ENCODE measurements at regions not wholly inside any gene's neighbourhood (a gene's known extent, or its start where the extent isn't known, plus 50 kb on each side); places are given as distances from the start of the nearest gene placed in this dataset.

DNA sequence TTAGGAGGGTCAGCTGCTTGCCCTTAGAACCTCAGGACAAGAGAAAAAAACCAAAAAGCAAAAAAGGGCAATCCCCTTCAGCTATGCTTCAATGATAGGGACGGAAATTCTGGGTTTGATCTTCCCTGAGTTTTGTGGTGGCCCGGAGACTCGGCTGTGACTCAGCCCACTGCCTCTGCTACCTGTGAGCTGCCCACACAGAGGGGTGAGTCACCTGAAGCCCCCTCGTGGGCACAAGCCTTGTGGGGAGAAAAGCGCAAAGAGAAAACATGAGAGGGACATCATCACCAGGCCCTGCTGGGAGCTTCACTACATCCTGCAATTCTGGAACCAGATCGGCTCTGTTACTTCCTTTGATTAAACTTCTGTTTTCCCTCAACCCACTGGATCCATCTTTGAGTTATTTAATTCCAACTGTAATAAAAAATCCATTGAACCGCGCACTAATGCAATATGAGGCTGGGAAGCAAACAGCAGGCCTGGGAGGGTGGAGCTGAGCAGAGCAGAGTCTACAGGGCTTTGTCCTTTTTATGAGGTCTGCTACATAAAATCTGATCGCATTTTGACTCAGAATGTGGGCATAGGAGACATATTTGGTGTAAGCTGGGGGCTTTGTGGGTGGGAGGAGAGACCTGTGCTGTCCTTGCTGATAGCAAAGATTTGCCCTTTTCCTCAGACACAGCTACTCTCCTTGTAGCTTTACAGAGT lies 58.7 kb upstream of the STUM start:
- H3K79me2 ChIP-seq (ENCODE audit: control insufficient read depth, insufficient read depth, low read length, unreplicated experiment): no peaks in the 10 kb centered on the region
- H3K27ac ChIP-seq (ENCODE audit: low read depth, low read length): no peak overlapping the region
- no peak overlapping the region for H3K4me3 ChIP-seq (ENCODE audit: low read depth, low read length)
- H2AFZ ChIP-seq (ENCODE audit: low read length, unreplicated experiment): no peak overlapping the region
- H3K4me1 ChIP-seq (ENCODE audit: control insufficient read depth, insufficient read depth, low read length, unreplicated experiment): no peaks in the 10 kb centered on the region
- no peaks in the 10 kb centered on the region for H3K36me3 ChIP-seq (ENCODE audit: insufficient read depth, low read length)
- peaks cover 80% of the 10 kb centered on the region for H3K27me3 ChIP-seq (ENCODE audit: insufficient read depth, low read length)

DNA sequence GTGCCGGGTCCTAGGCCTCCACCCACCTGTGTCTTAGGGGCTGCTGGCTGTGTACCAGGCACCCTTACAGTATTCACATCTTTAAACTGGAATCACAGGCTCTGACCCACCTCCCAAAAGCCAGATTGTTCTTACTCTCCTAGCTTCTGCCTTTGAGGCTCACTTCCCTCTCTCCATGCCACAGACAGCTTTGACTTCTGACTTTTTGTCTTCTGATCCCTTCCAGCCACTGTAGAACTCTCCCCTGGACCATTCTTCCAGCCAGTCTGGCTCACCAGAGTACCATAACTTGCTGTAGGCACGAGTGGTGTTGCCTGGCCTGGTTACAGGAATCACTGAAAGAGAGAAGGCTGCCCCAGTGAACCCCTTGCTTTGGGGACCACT lies 58.1 kb upstream of the STUM start:
- H3K36me3 ChIP-seq (ENCODE audit: insufficient read depth, low read length): no peaks in the 10 kb centered on the region
- H3K4me1 ChIP-seq (ENCODE audit: control insufficient read depth, insufficient read depth, low read length, unreplicated experiment): no peaks in the 10 kb centered on the region
- no peak overlapping the region for H3K27ac ChIP-seq (ENCODE audit: low read depth, low read length)
- H2AFZ ChIP-seq (ENCODE audit: low read length, unreplicated experiment): no peak overlapping the region
- H3K79me2 ChIP-seq (ENCODE audit: control insufficient read depth, insufficient read depth, low read length, unreplicated experiment): no peaks in the 10 kb centered on the region
- H3K4me3 ChIP-seq (ENCODE audit: low read depth, low read length): no peak overlapping the region
- H3K27me3 ChIP-seq (ENCODE audit: insufficient read depth, low read length): peaks cover 80% of the 10 kb centered on the region

DNA sequence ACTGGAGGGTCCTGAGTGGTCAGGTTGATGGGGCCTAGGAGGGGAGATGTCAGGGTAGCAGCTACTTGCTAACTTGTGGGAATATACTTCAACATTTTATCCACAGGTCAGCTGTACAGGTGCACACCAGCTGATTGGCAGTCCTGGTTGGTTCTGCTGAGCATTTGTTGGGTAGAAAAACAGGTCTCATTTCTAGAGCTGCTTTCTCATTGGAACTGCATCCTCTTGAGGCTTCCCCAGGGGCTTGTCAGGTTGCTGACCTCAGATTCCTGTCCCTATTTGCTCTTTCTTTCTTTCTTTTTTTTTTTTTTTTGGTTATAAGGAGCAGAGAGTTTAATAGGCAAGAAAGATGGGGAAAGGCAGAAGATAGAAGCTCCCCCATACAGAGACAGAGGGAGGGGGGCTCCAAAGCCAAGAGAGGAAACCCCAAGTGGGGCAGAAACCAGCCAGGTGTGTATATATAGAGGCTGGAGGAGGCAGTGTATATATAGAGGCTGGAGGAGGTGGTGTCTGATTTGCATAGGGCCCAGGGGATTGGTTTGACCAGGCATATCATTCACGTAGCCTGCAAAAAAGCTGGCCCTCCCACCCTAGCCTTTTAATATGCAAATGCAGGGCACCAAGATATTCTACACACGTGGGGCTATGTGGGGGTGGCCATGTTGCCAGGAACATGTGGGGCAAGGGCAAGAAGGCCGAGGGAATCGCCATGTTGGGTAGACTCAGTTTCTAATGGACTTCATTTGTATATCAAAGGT lies 57.3 kb upstream of the STUM start:
- Histone ChIP-seq H3K79me2 (ENCODE audit: control insufficient read depth, insufficient read depth, low read length, unreplicated experiment) (no peaks in the 10 kb centered on the region), H2AFZ (ENCODE audit: low read length, unreplicated experiment) (no peak overlapping the region), H3K27me3 (ENCODE audit: insufficient read depth, low read length) (peaks cover 79% of the 10 kb centered on the region), H3K4me3 (ENCODE audit: low read depth, low read length) (no peak overlapping the region), H3K4me1 (ENCODE audit: control insufficient read depth, insufficient read depth, low read length, unreplicated experiment) (no peaks in the 10 kb centered on the region), H3K27ac (ENCODE audit: low read depth, low read length) (no peak overlapping the region), H3K36me3 (ENCODE audit: insufficient read depth, low read length) (no peaks in the 10 kb centered on the region)

DNA sequence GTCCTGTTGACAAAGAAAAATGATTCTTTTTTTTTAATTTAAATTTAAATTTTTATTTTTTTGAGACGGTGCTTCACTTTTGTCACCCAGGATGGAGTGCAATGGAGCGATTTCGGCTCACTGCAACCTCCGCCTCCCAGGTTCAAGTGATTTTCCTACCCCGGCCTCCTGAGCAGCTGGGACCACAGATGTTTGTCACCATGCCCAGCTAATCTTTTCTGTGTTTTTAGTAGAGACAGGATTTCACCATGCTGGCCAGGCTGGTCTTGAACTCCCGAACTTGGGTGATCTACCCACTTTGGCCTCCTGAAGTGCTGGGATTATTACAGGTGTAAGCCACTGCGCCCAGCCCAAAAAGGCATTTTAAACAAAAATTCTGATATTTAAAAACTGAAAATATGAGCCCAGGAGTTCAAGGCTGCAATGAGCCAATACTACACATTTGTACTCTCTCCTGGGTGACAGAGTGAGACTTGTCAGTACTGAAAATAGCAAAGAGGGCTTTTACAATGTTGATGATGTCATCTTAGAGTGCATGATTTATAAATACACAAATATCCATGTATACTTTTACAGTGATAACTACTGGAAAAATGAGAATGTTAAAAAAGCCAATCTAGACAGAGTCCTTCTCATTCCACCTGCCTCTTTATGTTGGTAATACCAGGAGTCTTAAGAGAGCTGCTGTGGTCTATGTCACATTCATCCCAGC lies 56.0 kb upstream of the STUM start:
- Histone ChIP-seq H3K27ac (ENCODE audit: low read depth, low read length) (no peak overlapping the region), H3K27me3 (ENCODE audit: insufficient read depth, low read length) (peaks cover 80% of the 10 kb centered on the region), H3K4me3 (ENCODE audit: low read depth, low read length) (no peak overlapping the region), H3K36me3 (ENCODE audit: insufficient read depth, low read length) (no peaks in the 10 kb centered on the region), H3K4me1 (ENCODE audit: control insufficient read depth, insufficient read depth, low read length, unreplicated experiment) (no peaks in the 10 kb centered on the region), H3K79me2 (ENCODE audit: control insufficient read depth, insufficient read depth, low read length, unreplicated experiment) (no peaks in the 10 kb centered on the region), H2AFZ (ENCODE audit: low read length, unreplicated experiment) (no peak overlapping the region)

DNA sequence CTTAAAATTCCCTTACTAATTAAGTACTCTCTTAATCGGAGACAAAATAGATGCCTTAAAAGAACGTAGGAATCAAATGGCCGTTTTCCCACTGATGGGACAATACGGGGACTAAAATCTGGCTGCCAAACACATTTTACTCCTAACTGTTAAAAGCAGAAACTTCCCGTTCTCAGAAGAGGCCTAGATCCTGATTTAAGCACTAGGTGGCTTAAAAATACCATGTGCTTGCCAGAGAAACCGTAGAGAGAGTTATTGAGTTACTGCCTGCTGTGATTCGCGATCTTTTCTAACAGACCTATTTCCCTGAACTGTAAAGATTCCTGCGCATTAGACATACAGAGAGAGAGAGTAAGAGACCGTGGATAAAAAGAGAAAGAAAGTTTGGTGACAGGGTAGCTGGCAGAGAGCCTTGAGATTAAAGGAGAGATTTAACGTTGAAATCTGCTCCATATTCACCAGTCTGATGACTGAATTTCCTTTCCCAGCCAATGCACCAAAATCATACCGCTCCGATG lies 54.4 kb upstream of the STUM start:
- Histone ChIP-seq H3K27ac (ENCODE audit: low read depth, low read length) (no peak overlapping the region), H2AFZ (ENCODE audit: low read length, unreplicated experiment) (no peak overlapping the region), H3K27me3 (ENCODE audit: insufficient read depth, low read length) (peaks cover 79% of the 10 kb centered on the region), H3K4me3 (ENCODE audit: low read depth, low read length) (no peak overlapping the region), H3K36me3 (ENCODE audit: insufficient read depth, low read length) (no peaks in the 10 kb centered on the region), H3K79me2 (ENCODE audit: control insufficient read depth, insufficient read depth, low read length, unreplicated experiment) (no peaks in the 10 kb centered on the region), H3K4me1 (ENCODE audit: control insufficient read depth, insufficient read depth, low read length, unreplicated experiment) (no peaks in the 10 kb centered on the region)

DNA sequence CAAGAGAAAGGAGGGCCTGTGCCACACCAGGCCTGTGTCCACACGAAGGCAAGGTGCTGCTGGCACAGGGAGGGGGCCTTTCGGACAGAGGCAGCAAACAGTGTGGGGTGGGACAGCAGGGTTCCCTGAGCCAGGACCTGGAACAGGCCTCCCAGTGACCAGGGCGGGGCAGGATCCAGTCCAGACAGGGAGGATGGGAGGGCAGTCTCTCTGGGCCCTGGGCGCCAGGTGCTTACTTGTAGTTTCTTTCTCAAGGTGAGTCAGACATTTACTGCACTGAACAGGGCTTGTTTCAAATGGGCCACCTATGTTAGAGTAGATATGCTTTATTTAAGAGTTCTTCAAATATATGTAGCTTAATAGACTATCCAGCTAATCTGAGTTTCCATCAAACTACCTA lies 52.8 kb upstream of the STUM start:
- peaks cover 64% of the 10 kb centered on the region for H3K27me3 ChIP-seq (ENCODE audit: insufficient read depth, low read length)
- H3K36me3 ChIP-seq (ENCODE audit: insufficient read depth, low read length): no peaks in the 10 kb centered on the region
- no peaks in the 10 kb centered on the region for H3K79me2 ChIP-seq (ENCODE audit: control insufficient read depth, insufficient read depth, low read length, unreplicated experiment)
- H3K4me3 ChIP-seq (ENCODE audit: low read depth, low read length): no peak overlapping the region
- H2AFZ ChIP-seq (ENCODE audit: low read length, unreplicated experiment): no peak overlapping the region
- no peak overlapping the region for H3K27ac ChIP-seq (ENCODE audit: low read depth, low read length)
- no peaks in the 10 kb centered on the region for H3K4me1 ChIP-seq (ENCODE audit: control insufficient read depth, insufficient read depth, low read length, unreplicated experiment)

DNA sequence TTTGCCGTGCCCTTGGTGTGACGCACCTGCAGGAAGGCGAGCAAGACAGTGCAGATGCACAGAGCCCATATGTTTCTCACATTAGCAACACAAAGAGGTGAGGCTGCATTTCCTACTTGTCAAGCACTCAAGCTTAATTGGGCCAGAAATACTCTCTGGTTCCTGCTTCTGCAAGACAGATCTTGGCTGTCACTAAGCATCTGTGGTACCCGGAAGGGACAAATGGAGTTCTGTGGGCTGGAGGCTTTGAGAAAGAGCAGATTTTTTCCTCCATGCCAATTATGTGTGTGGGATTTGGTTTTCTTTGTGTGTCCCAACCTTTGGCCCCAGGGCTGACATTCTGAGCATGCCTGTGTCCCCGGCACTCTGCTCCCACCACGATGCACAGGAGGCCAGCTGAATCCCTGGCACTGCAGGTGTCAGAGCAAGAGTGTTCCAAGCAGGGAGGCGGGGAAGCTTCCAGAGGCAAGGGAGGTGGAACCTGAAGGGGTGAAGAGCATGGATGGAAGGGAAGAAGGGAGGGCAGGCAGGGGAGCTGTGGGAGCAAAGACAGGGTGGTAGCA lies 52.0 kb upstream of the STUM start:
- H3K27ac ChIP-seq (ENCODE audit: low read depth, low read length): no peak overlapping the region
- no peaks in the 10 kb centered on the region for H3K36me3 ChIP-seq (ENCODE audit: insufficient read depth, low read length)
- H3K4me3 ChIP-seq (ENCODE audit: low read depth, low read length): no peak overlapping the region
- no peaks in the 10 kb centered on the region for H3K4me1 ChIP-seq (ENCODE audit: control insufficient read depth, insufficient read depth, low read length, unreplicated experiment)
- no peaks in the 10 kb centered on the region for H3K79me2 ChIP-seq (ENCODE audit: control insufficient read depth, insufficient read depth, low read length, unreplicated experiment)
- H3K27me3 ChIP-seq (ENCODE audit: insufficient read depth, low read length): peaks cover 63% of the 10 kb centered on the region
- no peak overlapping the region for H2AFZ ChIP-seq (ENCODE audit: low read length, unreplicated experiment)

DNA sequence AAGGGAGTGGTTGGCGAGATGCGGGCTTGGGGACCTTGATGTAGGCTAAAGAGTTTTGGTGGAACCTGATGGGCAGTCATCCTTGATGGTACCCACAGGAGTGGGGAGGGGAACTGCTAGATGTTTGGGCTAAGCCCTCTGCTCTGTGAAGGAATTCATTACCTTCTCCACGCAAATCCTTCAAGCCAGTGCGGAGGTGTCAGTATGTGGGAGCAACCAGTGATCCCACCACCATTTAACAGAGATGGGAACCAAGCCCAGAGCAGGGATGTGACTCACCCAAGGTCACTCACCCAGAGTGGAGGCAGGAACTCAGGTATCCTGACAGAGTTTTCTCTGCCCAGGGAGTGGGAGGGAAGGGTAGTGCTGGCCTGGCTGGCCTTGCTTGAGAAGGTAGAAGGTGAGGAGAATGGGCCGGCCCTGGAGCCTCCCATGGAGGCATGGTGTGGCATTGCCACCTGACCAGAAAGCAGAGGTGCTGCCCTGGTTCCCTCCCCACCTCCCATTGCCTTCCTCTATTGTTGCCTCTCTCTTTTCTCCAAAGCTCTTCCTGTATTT lies 51.2 kb upstream of the STUM start:
- peaks cover 63% of the 10 kb centered on the region for H3K27me3 ChIP-seq (ENCODE audit: insufficient read depth, low read length)

DNA sequence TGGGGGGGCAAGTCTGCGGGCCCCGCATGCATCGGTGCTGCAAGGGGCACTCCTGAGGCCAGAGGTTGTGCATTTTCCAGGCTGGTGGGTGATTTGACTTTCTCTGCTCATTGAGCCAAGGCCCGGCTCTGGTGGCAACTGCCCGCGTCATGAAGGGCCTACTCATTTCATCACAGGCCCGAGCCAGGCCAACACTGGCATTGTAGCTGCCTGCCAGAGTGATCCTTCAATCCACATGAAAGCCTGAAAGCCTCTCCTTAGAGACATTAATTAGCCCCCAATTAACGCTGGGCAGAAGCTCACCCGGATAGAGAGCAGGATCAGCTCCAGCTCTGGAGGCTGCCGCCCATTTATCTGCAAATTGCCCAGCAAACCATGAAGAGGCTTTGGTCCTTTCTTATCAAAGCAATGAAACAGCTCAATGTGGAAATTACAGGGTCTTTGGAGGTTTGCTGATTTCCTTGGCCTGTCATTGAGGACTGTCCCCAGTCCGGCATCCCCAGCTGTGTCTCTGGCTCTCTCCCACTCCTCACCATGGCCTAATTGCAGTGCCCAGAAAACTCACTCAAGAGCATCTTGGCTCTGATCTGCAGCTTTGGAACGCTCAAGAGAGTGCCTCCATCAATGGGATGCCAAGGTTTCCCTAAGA lies 50.4 kb upstream of the STUM start:
- Histone ChIP-seq H3K27me3 (ENCODE audit: insufficient read depth, low read length) (peaks cover 62% of the 10 kb centered on the region), H2AFZ (ENCODE audit: low read length, unreplicated experiment) (no peak overlapping the region), H3K27ac (ENCODE audit: low read depth, low read length) (no peak overlapping the region)

More for the DNA sequence above, 51.2 kb upstream of the STUM start:
- no peaks in the 10 kb centered on the region for H3K79me2 ChIP-seq (ENCODE audit: control insufficient read depth, insufficient read depth, low read length, unreplicated experiment)
- no peaks in the 10 kb centered on the region for H3K4me1 ChIP-seq (ENCODE audit: control insufficient read depth, insufficient read depth, low read length, unreplicated experiment)
- H3K36me3 ChIP-seq (ENCODE audit: insufficient read depth, low read length): no peaks in the 10 kb centered on the region
- H3K4me3 ChIP-seq (ENCODE audit: low read depth, low read length): no peak overlapping the region
- H3K27ac ChIP-seq (ENCODE audit: low read depth, low read length): no peak overlapping the region
- H2AFZ ChIP-seq (ENCODE audit: low read length, unreplicated experiment): no peak overlapping the region

DNA sequence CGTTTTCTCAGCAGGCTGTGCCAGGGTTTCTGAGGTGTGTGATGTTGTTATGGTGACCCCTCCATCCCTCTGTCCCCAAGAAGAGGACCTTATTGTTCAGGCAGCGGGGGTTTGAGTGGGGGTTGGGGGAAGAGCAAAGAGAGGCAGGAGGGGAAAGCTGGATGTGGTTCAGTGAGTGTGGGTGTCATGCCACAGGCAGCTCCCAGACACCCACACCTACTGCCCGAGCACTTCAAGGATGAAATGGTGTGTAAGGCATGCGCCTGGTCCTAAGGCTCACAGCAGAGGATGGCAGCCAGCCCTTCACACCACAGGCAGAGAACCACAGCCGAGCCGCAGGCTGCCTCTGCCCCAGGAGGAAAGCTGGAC lies 49.9 kb upstream of the STUM start:
- Histone ChIP-seq H3K4me3 (ENCODE audit: low read depth, low read length) (no peak overlapping the region), H3K4me1 (ENCODE audit: control insufficient read depth, insufficient read depth, low read length, unreplicated experiment) (no peaks in the 10 kb centered on the region), H2AFZ (ENCODE audit: low read length, unreplicated experiment) (no peak overlapping the region), H3K79me2 (ENCODE audit: control insufficient read depth, insufficient read depth, low read length, unreplicated experiment) (no peaks in the 10 kb centered on the region), H3K27ac (ENCODE audit: low read depth, low read length) (no peak overlapping the region), H3K36me3 (ENCODE audit: insufficient read depth, low read length) (no peaks in the 10 kb centered on the region), H3K27me3 (ENCODE audit: insufficient read depth, low read length) (peaks cover 57% of the 10 kb centered on the region)

More for the DNA sequence above, 50.4 kb upstream of the STUM start:
- Histone ChIP-seq H3K4me1 (ENCODE audit: control insufficient read depth, insufficient read depth, low read length, unreplicated experiment) (no peaks in the 10 kb centered on the region), H3K36me3 (ENCODE audit: insufficient read depth, low read length) (no peaks in the 10 kb centered on the region), H3K4me3 (ENCODE audit: low read depth, low read length) (no peak overlapping the region), H3K79me2 (ENCODE audit: control insufficient read depth, insufficient read depth, low read length, unreplicated experiment) (no peaks in the 10 kb centered on the region)

All from ACC112 (cell line).